CD4-positive, alpha-beta T cell treated with Interleukin-10 for 1 hour (primary cell): ENCODE measurements at regions not wholly inside any gene's neighbourhood (a gene's known extent, or its start where the extent isn't known, plus 50 kb on each side); places are given as distances from the start of the nearest gene placed in this dataset.

Experiments
- DNase-seq: peaks from one replicate; pipeline ENCODE4 v3.0.0-alpha.2; 2020

DNA sequence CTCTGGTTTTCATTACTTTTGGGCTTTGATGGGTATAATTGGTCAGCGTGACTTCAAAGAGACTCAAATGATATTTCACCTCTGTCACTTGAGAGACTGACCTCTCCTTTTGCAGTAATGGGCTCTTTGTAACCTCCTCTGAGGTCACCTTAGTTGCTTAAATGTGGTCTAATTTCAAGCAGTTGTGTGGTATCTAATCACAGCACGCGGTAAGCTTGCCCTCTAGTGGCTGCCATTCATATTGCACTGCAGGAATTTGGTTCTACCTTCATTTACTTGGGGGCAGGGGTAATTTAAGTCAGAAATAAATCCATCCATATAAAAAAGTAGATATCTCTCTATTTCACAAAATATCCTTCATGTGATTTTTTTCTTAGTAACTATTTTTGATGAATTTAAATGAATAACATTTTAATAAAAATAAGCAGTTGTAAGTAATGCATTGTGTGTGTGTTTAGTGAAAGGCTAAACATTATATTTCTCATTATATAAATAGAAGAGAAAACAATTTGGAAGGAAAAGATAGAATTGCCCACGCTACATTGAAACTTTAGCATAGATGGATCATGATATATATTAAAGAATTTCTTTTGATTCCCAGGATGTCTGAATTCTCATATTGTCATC lies 55.0 kb upstream of the ANO3 start:
- peak; percentile 46 for DNase-seq

DNA sequence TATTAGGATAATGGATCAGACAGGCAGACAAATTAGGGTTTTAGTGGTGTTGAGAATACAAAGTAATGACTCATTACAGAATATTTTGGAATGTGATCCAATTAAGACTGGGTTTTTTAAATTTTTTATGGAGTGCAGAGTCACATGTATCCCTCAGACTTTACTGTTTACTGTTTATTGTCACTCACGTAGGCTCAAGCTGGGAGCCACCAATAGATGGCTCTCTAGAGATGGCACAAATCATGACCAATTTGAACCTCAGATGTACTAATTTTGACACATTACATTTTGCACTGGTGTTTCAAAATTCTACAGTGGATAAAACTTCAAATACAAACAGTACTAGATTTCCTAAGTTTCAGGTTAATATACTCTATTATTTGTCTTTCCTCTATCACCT lies 53.6 kb upstream of the ANO3 start:
- DNase-seq, result no peak
